ENCODE measurements at regions not wholly inside any gene's neighbourhood (a gene's known extent, or its start where the extent isn't known, plus 50 kb on each side); places are given as distances from the start of the nearest gene placed in this dataset.
"Not testable (repeated sequence)": the region's sequence is repeated elsewhere in the genome, so short reads cannot be mapped to it uniquely, and the experiment has no call there.

DNA sequence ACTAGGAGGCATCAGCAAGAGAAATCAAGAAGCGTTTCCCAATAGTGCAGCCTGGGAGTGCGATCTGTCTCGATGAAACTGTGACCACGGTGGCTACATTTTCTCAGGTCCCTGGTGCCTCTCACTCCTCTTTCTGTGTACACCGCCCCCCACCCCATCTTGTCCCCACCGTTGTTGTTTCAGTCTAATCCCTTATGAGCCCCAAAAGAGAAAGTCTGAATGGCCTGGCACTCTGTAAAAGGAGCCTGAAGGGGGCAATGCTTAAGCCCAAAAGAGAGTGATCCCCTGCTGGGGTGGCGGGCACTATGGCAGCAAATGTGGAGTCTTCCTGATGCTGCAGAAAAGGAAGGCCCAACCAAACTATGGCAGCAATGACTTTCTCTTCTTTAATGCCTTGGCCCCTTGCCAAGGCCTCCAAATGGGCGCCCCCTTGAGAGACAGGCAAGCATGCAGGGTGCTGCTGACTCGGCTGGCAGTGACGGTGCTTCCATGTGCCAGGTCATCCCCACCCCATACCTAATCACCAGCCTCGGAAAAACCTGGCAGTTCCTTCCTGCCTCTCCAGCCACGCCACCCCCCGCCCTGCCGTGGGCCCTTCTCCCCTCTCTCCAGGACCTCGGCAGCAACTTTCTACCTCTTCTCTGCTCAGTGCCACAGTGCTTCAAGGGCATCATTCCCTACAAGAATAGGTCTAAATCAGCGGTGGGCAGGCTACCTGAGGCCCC, 123.0 kb downstream of the CYP26B1 start:
- H3K27ac ChIP-seq: no peak overlapping the region
- DNase-seq: peak; percentile 44
- intact Hi-C loops (cut with DNase I; ENCODE audit: low total_unique reads): no loop called here
- H3K9me3 ChIP-seq: no peaks in the 10 kb centered on the region
- H3K4me3 ChIP-seq: no peak overlapping the region
- no peak for TF ChIP-seq POLR2A (IDR thresholded peaks at IDR 0.05)
- TF ChIP-seq POLR2AphosphoS5 (IDR thresholded peaks at IDR 0.05): no peak
- TF ChIP-seq, protein P1, sequence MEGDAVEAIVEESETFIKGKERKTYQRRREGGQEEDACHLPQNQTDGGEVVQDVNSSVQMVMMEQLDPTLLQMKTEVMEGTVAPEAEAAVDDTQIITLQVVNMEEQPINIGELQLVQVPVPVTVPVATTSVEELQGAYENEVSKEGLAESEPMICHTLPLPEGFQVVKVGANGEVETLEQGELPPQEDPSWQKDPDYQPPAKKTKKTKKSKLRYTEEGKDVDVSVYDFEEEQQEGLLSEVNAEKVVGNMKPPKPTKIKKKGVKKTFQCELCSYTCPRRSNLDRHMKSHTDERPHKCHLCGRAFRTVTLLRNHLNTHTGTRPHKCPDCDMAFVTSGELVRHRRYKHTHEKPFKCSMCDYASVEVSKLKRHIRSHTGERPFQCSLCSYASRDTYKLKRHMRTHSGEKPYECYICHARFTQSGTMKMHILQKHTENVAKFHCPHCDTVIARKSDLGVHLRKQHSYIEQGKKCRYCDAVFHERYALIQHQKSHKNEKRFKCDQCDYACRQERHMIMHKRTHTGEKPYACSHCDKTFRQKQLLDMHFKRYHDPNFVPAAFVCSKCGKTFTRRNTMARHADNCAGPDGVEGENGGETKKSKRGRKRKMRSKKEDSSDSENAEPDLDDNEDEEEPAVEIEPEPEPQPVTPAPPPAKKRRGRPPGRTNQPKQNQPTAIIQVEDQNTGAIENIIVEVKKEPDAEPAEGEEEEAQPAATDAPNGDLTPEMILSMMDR (IDR thresholded peaks at IDR 0.05 in 8 of 11, conservative IDR thresholded peaks at IDR 0.05 in 3 of 11): no peak
- no peaks in the 10 kb centered on the region for H3K27me3 ChIP-seq (replicated peaks in 1 of 7)
- 79 to 84% (median 82%) methylated on average over 16 of the region's 16 CpGs for WGBS, 5 donors
- no peaks in the 10 kb centered on the region for H3K36me3 ChIP-seq
- H3K4me1 ChIP-seq: no peaks in the 10 kb centered on the region

DNA sequence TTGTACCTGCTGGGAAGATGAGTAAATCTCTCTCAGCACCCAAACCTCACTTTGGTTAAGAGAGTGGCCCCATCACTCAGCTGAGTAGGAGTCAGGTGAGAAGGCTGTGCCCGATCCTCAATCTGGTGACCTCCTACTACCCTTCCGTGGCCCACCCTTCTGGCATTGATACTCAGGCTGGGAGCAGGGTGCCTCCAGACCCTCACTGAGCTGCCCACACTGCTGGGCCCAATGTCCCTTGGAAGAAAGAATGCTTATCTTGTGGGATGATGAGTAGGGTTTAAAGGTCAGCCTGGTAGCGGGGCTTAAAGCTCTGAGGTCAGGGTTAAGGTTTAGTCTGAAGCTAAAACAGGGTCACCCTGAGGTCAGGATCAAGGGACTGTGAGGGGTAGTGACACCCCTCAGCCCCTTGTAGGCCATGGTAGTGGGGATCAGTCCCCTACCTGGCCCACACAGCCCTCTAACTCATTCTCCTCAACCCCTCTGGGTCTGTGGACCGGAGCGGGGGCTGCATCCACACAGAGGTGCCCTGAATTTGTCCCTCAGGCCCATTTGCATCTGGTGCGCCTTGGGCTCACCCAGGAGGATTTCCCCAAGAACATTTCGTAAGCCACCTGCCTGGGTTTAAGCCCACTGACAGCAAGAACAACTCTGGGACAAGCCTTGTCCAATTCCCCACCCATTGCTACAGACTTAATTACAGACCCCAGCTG, 123.8 kb downstream of the CYP26B1 start:
- intact Hi-C loops (cut with DNase I; ENCODE audit: low total_unique reads): no loop called here
- Histone ChIP-seq H3K27ac (no peak overlapping the region), H3K36me3 (no peaks in the 10 kb centered on the region), H3K27me3 (replicated peaks in 1 of 7) (no peaks in the 10 kb centered on the region), H3K9me3 (no peaks in the 10 kb centered on the region), H3K4me3 (no peak overlapping the region), H3K4me1 (no peaks in the 10 kb centered on the region)
- WGBS, 5 donors: 89 to 94% (median 91%) methylated on average over 6 to 7 of the region's 7 CpGs
- DNase-seq: no peak
- TF ChIP-seq, protein P1 (IDR thresholded peaks at IDR 0.05 in 8 of 11, conservative IDR thresholded peaks at IDR 0.05 in 3 of 11): no peak
- no peak for TF ChIP-seq POLR2A (IDR thresholded peaks at IDR 0.05)
- no peak for TF ChIP-seq POLR2AphosphoS5 (IDR thresholded peaks at IDR 0.05)

DNA sequence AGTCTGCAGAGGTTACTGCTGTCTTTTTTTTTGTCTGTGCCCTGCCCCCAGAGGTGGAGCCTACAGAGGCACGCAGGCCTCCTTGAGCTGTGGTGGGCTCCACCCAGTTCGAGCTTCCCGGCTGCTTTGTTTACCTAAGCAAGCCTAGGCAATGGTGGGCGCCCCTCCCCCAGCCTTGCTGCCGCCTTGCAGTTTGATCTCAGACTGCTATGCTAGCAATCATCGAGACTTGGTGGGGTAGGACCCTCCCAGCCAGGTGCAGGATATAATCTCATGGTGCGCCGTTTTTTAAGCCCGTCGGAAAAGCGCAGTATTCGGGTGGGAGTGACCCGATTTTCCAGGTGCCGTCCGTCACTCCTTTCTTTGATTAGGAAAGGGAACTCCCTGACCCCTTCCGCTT, 126.3 kb downstream of the CYP26B1 start:
- H3K27me3 ChIP-seq (replicated peaks in 1 of 7); H3K27ac ChIP-seq; H3K36me3 ChIP-seq; DNase-seq; H3K9me3 ChIP-seq; H3K4me3 ChIP-seq; intact Hi-C loops (cut with DNase I; ENCODE audit: low total_unique reads); H3K4me1 ChIP-seq: not testable (repeated sequence)
- 77 to 85% (median 83%) methylated on average over 13 to 16 of the region's 16 CpGs for WGBS, 5 donors

DNA sequence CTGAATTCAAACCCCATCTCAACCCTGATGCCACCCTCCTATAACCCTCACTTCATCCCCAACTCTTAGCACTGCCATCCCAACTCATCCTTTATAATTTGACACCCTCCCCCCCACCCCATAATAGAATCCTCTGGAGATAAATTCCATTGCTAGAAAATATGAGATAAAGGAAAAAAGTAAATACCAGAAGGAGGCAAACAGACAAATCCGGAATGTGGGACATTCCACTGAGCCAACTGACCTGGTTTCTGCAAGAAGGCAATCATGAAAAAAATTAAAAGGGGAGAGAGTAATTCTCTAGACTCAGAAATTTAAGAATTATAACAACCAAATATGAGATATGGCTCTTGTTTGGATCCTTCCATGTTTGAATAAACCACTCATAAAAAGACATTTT, 132.4 kb downstream of the CYP26B1 start:
- intact Hi-C loops (cut with DNase I; ENCODE audit: low total_unique reads): no loop called here
- Histone ChIP-seq H3K4me1 (no peaks in the 10 kb centered on the region), H3K27me3 (replicated peaks in 1 of 7) (peaks cover 0 to 8% (median 0%) of the 10 kb centered on the region in 7 donors), H3K27ac (no peak overlapping the region), H3K4me3 (no peak overlapping the region), H3K36me3 (no peaks in the 10 kb centered on the region), H3K9me3 (no peaks in the 10 kb centered on the region)
- DNase-seq: no peak
- TF ChIP-seq, protein P1 (IDR thresholded peaks at IDR 0.05 in 8 of 11, conservative IDR thresholded peaks at IDR 0.05 in 3 of 11): no peak
- no peak for TF ChIP-seq POLR2A (IDR thresholded peaks at IDR 0.05)
- TF ChIP-seq POLR2AphosphoS5 (IDR thresholded peaks at IDR 0.05): no peak
- 68 to 85% (median 74%) methylated on average over 1 of the region's 1 CpG for WGBS, 5 donors

Data from spleen (tissue), 11 donors.